ENCODE measurements at regions not wholly inside any gene's neighbourhood (a gene's known extent, or its start where the extent isn't known, plus 50 kb on each side); places are given as distances from the start of the nearest gene placed in this dataset.

- TF ChIP-seq USF1 (CRISPR knock-in tag; IDR thresholded peaks at IDR 0.05) (no peak), DMBX1 (CRISPR knock-in tag; IDR thresholded peaks at IDR 0.05; ENCODE audit: borderline replicate concordance) (no peak), POU5F1 (IDR thresholded peaks at IDR 0.05; ENCODE audit: borderline replicate concordance, low read depth, low read length, partially characterized antibody) (no peak), ETS2 (tag; IDR thresholded peaks at IDR 0.05; ENCODE audit: borderline replicate concordance, poor library complexity, severe bottlenecking) (no peak), IFI16 (CRISPR knock-in tag; IDR thresholded peaks at IDR 0.05) (no peak), MCM5 (IDR thresholded peaks at IDR 0.05; ENCODE audit: low read depth) (no peak), SAFB (IDR thresholded peaks at IDR 0.05; ENCODE audit: borderline replicate concordance, low read depth, low read length) (no peak), ZBTB1 (CRISPR knock-in tag; IDR thresholded peaks at IDR 0.05; ENCODE audit: borderline replicate concordance, low read depth) (no peak), ZNF444 (CRISPR knock-in tag; IDR thresholded peaks at IDR 0.05) (no peak), PATZ1 (CRISPR knock-in tag; IDR thresholded peaks at IDR 0.05; ENCODE audit: borderline replicate concordance) (no peak), EP400 (IDR thresholded peaks at IDR 0.05) (no peak), ZNF551 (CRISPR knock-in tag; IDR thresholded peaks at IDR 0.05) (no peak)
These were observed 1272.7 kb downstream of the C4orf33 start (continued) for GRCh38 chr4:130368668-130369067.
